HFF-Myc (cell line): ENCODE measurements at regions not wholly inside any gene's neighbourhood (a gene's known extent, or its start where the extent isn't known, plus 50 kb on each side); places are given as distances from the start of the nearest gene placed in this dataset.

Source experiments
- DNase-seq: peaks from one replicate; pipeline ENCODE4 v3.0.0-alpha.2; 2011; ENCODE audit warnings: low read depth; ENCODE audit errors: extremely low read depth
- H3K4me3 ChIP-seq: replicated peaks from 2 replicates; pipeline ENCODE4 v1.5.1; 2011; ENCODE audit warnings: low read depth, mild to moderate bottlenecking, control low read depth, low read length
- TF ChIP-seq, protein P1 (sequence below): IDR thresholded peaks from 2 replicates; pipeline ENCODE4 v1.5.1; 2012; ENCODE audit warnings: mild to moderate bottlenecking, low read depth, low read length, control low read depth; ENCODE audit errors: missing control alignments

- H3K4me3 ChIP-seq = no peak overlapping the region
- no peak for DNase-seq
- TF ChIP-seq, protein P1, sequence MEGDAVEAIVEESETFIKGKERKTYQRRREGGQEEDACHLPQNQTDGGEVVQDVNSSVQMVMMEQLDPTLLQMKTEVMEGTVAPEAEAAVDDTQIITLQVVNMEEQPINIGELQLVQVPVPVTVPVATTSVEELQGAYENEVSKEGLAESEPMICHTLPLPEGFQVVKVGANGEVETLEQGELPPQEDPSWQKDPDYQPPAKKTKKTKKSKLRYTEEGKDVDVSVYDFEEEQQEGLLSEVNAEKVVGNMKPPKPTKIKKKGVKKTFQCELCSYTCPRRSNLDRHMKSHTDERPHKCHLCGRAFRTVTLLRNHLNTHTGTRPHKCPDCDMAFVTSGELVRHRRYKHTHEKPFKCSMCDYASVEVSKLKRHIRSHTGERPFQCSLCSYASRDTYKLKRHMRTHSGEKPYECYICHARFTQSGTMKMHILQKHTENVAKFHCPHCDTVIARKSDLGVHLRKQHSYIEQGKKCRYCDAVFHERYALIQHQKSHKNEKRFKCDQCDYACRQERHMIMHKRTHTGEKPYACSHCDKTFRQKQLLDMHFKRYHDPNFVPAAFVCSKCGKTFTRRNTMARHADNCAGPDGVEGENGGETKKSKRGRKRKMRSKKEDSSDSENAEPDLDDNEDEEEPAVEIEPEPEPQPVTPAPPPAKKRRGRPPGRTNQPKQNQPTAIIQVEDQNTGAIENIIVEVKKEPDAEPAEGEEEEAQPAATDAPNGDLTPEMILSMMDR = no peak
Measured at GRCh38 chr6:144753023-144753705, 468.0 kb downstream of the UTRN start.

DNA sequence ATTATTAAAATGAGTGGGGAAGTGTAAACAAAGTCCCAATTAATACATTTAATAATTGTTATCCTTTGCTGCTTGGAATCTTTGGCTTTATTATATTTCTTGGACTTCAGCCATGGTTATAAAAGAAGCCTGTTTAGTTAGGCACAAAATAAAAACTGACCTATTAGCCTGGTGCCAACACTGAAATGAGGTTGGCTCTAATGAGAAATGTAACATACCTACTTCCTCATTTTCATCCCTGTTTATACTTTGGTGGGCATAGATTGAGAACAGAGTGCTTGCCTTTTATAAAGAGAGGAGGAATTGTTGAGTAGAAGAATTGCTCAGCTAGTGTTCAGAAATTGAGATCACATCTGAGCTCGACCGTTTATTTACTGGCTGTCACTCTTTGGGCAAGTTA, 471.3 kb downstream of the UTRN start:
- DNase-seq = no peak
- no peak overlapping the region for H3K4me3 ChIP-seq
- TF ChIP-seq, protein P1 = no peak

GRCh38 chr6:144757299-144757698, 472.2 kb downstream of the UTRN start:
- DNase-seq = no peak
- TF ChIP-seq, protein P1 = no peak
- no peak overlapping the region for H3K4me3 ChIP-seq

DNA sequence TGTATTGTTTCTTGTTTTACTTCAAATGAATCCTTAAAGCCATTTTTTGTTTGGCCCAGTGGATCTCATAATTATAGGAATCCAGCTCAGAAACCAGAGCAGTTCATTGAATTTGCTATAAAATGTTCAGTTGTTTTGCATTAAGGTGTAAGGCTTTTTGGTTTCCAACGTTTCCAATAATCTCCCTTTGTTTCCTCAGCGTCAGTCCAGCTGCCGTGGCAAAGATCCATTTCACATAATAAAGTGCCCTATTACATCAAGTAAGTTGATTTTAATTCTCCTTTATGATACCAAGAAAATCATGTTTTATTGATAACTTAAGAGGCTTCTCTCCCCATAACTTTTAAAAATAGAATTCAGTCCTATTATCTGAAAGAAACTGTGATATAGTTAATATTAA, 472.6 kb downstream of the UTRN start:
- no peak overlapping the region for H3K4me3 ChIP-seq
- TF ChIP-seq, protein P1 = no peak
- DNase-seq = no peak

- DNase-seq = no peak
Measured at GRCh38 chr6:144758602-144759001, 473.5 kb downstream of the UTRN start.

DNA sequence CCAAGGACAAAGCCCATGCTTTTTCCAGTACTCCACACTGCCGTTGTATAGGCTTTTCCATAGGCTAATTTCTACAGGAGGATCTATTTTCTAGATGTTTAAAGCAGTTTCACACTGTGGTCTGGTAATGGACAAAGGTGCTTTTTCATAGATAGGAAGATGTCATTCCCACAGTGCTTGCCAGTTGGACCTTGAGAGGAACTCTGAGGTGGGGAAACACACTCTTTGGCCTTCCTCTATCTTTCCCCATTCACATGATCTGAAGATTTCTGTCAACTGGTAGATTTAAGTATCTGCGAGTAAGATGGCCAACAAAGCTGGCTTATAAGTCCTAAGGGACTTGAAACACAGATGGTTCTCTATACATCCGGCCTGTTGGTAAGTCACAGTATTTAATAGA, 477.3 kb downstream of the UTRN start:
- no peak for DNase-seq
- no peak overlapping the region for H3K4me3 ChIP-seq
- TF ChIP-seq, protein P1 = no peak

More at GRCh38 chr6:144758602-144759001, 473.5 kb downstream of the UTRN start:
- no peak overlapping the region for H3K4me3 ChIP-seq
- TF ChIP-seq, protein P1 = no peak

DNA sequence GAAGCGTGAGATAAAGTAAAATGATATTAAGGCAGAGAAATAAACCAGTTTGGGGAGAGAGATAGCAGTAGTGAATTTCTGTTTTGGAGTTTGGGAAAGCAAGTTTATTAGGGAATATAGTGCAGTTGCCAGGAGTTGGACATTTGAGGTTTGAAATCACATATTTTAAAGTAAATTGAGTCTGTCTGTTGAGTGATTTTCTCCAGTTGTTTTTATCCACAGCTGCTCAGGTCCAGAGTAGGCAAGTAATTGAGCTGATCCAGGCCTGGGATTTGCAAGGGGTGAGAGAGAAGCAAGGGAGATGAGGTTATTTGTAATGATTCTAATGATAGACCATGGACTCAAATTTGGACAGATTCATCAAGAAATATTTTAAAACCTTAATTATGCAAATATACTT, 481.9 kb downstream of the UTRN start:
- no peak overlapping the region for H3K4me3 ChIP-seq
- TF ChIP-seq, protein P1 = no peak
- DNase-seq = no peak
